Right hindlimb (tissue), 1 donor: ENCODE measurements at regions not wholly inside any gene's neighbourhood (a gene's known extent, or its start where the extent isn't known, plus 50 kb on each side); places are given as distances from the start of the nearest gene placed in this dataset.
"Not testable (repeated sequence)": the region's sequence is repeated elsewhere in the genome, so short reads cannot be mapped to it uniquely, and the experiment has no call there.

Source experiments
- DNase-seq: peaks from one replicate; pipeline ENCODE4 v3.0.0-alpha.2; 2018

DNA sequence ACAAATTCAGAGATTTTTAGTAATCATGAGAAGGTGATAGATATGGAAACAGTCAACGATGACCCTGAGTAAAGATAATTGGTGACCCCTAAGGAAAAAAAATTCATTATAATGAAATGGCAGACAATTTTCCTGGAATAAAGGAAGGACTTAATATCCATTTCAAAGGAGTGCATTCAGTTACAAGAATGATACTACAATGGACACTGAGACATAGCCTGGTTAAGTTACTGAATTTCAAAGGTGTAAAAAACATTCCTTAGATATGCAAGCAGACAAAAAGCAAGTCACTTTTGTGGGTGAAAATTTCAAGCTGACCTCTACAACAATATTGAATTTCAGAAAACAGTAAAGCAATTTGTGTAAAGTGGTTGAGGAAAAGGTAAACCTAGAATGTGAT, 1012.5 kb upstream of the SEMA6A start:
- no peak for DNase-seq

DNA sequence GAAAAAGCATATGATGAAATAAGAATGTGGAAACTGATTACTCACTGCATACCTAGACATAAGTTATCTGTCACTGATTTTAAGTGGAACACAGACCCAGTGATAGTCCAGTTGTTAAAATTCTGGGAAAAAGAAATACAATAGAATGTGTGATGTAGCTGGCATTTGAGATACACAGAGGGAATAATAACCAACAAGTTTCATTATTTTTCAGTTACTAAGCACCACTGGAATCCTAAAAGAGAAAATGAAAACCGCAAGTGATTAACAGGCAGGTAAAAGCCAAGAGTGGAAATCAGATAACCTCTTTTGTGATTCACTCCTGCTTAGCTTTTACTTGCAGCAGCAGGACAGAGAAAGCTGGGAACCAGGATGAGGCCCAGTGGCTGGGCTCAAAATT, 994.0 kb upstream of the SEMA6A start:
- no peak for DNase-seq

DNA sequence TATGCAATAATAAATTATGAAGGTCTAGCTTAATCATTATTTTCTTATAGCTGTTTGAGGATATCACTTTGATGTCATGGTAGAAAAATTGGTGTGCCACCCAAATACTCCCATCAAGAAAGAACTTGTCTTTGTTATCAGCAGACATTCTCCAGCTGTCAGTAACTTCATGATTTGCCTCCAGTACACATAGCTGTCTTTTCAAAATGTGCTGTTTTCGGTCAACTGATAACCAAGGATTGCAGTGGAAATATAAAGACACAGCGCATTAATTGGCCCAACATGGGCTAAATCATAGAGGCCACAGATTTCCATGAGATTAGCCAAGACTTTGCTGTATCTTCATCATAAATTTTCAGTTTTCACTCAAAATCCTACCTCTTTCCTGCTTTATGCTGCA, 993.5 kb upstream of the SEMA6A start:
- DNase-seq, result no peak

DNA sequence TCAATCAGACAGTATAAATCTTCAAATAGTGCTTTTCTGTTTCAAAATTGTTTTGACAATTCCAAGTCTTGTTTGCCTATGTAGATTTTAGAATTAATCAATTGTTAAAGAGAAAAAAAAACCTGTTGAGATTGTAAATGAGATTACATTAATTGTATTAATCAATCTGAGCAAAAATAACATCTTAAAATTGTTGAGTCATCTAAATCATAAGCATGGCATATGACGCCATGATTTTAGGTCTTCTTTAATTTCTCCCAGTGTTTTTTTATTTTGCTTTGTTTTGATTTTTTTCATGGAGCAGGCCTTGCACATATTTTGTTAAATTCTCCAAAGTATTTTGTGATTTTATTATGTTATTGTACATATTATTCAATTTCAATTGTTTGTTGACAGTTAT, 988.0 kb upstream of the SEMA6A start:
- no peak for DNase-seq

DNA sequence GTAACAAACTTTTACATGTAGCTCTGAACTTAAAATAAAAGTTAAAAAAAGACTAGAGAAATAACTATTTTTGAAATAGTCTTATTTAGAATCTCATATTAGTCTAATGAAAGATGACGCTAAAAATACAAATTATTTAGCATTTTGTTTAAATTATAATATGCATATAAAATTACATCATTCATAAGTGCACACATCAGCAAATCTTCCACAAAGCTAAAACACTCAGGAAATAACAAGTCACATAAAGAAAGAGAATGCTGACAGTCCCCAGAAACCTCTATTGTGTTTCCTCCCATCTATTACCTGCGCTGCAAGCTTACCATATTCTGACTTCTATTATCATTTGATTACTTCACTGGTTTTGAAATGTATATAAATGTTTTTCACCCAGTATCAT, 986.9 kb upstream of the SEMA6A start:
- no peak for DNase-seq

DNA sequence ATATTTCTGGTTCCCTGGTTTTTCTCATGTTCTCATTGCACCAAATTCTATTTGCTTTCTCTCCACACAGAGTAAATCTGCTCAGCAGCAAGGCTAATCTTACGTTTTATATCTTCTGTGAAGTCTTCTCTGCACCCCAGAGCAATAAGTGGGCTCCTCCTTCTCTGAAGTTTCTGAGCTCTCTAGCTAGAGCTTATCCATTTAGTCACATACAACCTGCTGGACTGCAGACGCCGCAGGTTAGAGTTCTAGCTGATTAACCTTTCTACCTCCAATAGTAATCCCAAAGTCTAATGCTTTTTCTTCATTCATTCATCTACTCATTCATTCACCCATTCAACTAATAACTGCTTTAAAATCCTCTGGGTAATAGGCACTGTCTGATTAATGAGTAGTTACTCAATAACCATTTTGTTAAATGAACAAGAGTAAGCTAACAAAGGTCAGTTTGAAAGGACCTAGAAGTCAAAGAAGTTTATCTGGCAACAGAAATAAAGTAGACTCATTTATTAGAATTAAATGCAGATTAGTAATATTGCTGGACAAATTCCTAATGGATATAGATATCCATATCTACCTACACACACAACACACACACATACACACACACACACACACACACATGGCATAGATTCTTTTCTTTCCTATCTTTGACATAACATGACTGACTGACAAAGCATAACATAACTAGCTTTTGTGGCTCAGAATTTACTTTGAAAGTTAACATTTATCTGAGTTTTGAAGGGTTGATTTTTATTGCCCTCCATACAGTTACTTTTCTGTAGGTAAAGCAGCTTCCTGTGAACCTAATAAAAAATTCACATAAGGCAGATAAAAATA, 984.6 kb upstream of the SEMA6A start:
- no peak for DNase-seq

DNA sequence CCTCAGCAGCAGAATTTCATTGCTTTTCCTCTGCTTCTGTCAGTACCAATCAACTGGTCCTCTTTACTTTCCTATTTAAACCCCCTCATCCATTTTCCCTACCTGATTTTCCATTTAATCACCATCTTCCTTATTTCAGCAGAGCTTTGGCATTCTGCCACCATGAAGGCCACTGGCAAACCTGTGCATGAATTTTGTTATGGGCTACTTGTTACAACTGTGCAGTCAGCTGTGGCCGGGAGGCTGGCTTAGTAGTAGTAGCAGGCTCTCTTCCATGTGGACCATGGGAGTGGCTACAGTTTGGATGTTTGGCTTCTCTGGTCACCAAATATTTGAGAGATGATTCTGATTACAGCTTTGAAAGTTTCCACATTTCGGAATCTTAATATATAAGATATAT, 976.6 kb upstream of the SEMA6A start:
- no peak for DNase-seq

DNA sequence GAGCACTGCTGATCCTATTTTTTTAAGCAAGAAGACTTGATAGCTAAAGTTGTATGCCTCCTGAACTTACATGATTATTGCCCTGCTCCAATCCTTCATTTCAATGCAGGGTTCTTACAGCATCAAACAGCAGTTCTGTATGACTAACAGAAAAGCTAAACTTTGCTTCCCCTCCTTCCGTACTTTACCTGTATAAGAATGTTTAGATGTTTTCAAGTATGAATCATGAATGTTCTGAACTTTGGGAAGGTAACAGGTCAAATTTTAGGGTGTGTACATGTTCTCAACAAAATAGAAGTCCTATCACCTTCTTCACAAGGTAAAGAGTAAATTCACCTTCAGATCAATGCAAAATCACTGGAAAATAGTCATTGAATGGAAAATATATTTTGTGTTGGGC, 972.6 kb upstream of the SEMA6A start:
- no peak for DNase-seq

DNA sequence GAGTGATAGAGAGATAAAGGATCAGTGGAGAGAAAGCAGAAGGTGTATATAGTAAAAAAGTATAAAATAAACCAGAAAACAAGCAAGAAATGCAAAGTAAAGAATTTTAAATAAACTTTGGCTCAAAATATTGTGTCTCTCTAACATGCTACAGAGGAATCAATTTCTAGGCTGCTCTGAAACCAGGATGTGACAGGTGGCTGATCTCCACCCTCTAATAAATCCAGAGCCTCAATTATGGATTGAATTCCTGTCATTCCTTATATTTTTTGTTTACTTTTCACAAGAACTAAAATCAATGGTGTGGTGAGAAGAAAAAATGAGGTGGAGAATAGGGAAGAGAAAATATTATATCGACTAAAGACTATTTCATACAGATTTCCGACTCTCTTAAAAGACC, 965.1 kb upstream of the SEMA6A start:
- DNase-seq, result no peak

DNA sequence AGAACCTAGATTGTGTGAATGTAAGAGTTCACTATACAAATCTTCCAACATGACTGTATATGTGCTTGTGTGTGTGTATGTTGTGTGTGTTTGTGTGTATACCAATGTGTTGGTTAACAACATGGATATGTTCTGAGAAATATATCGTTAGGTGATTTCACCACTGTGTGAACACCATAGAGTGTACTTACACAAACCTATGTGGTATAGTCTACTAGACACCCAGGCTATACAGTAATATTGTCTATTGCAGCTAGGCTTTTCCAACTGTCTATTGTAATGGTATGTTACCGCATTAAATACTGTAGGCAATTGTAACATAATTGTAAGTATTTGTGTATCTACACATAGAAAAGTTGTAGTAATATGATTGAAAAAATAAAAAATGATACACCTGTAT, 959.2 kb upstream of the SEMA6A start:
- no peak for DNase-seq

DNA sequence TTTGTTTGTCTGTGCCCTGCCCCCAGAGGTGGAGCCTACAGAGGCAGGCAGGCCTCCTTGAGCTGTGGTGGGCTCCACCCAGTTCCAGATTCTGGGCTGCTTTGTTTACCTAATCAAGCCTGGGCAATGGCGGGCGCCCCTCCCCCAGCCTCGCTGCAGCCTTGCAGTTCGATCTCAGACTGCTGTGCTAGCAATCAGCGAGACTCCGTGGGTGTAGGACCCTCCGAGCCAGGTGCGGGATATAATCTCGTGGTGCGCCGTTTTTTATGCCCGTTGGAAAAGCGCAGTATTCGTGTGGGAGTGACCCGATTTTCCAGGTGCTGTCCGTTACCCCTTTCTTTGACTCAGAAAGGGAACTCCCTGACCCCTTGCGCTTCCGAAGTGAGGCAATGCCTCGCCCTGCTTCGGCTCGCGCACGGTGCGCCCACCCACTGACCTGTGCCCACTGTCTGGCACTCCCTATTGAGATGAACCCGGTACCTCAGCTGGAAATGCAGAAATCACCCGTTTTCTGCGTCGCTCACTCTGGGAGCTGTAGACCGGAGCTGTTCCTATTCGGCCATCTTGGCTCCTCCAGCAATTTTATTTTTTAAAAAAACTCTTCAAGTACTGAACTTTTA, 958.5 kb upstream of the SEMA6A start:
- not testable (repeated sequence) for DNase-seq

DNA sequence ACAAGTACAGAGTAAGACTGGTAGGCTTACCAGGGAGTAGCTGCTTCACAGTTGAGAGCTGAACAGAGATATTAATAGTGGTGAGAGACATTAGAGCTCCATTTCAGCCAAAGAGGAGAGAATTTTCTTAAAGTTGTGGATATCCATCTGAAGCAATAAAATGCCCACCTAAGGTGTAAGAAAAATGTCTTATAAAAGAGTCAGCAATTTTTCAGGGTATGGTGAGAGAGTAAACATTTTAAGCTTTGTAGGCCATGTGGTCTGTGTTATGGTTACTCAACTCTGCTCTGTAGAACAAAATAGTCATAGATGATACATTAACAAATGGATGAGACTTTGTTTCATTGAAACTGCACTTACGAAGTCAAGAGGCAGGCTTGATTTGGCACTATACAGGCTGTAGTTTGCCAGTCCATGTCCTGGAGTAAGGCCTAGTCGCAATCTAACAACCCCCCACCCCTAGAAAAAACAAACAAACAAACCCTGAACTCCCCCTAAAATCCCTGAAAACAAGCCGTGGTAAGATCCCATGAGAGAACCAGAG, 945.4 kb upstream of the SEMA6A start:
- DNase-seq, result no peak

DNA sequence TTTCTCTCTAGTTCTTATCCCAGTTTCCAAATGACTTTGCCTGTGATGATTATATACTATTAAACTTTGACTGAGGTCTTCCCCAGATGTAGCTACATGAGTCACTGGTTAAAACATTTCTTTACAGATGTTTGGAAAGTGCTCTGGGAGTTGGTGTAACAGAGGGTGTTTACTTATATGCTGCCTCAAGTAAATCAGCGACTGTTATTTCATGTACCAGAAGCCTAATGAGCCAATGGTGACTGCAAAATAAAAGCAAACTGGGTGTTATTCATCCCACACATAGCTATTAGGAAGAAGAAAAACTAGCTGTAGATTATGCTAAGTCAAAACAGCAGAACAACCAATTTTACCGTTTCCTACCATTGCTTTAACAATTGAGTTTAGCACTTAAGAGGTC, 929.7 kb upstream of the SEMA6A start:
- DNase-seq, result no peak

DNA sequence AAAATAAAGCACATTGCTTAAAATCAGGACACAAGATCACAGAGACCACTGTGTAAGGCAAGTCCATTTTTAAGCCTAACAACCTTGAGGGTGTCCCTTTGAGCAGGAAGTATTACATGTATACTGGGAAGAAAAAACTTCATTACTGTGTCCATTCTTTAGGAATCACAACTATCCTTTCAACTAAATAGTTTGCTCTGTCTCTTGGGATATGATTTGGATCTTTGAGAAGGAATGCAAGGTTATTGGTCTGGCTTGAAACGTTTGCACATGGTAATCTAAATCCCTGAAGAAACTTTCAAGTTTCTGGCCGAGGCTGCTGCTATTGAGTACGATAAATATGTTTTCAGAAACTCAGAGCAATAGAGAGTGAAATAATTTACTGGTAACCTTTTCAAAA, 923.0 kb upstream of the SEMA6A start:
- DNase-seq, result peak; percentile 34

DNA sequence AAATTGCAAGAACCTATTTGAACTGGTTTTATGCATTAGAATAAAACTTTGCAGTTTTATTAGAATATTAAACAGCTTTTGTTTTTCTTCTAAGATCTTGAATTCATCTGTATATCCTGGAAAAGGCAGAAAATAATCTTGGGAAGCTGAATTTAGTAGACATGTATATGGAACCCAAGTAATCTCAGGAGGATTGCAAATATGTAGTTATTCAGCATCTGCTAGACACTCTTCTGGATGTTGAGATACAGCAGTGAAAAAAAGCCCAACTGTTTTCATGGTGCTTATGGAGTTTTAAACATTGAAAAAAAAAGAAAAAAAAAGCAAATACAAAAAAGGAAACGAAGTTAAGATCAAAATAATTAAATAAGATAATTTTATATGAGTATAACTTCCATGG, 922.2 kb upstream of the SEMA6A start:
- DNase-seq, result no peak

DNA sequence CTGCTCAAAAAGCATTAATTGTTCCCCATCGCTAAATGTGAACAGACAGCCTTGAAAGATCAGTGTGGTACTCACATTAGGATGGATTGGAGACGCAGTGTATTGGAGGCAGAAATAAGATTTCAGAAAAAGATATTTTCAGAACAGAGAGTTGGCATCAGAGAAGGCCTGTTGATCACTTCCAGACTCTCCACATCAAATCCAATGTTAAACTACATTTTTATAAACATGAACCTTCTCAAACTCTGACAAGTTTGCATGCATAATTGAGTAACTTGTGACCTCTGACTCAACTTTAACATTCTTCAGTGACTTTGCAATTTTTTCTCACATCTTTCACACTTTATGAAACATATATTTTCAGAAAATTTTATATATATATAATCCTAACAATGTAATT, 919.6 kb upstream of the SEMA6A start:
- DNase-seq, result no peak

DNA sequence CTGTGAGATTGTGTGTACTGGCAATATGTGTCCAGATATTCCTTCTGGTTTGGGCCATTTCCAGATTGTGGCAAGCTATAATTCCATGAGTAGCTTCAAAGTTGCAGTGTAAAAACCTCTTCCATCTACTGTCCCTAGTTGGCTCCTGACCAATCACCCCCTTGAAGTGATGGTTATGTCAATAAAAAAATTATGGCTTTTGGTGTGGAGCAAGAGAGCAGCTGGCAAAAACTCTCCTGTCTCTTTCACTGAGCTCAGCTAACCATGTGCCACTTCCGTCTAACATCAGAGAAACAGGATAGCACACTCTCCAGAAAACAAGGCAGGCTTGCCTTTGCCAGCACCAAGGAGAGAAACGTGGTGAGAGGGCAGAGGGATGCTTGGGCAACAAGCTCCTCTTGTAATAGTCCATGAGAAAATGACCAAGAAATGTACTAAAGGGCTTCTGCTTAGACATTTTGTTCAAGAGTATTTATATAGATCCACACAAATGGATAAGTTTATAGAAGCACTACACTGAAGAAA, 914.4 kb upstream of the SEMA6A start:
- DNase-seq, result no peak

DNA sequence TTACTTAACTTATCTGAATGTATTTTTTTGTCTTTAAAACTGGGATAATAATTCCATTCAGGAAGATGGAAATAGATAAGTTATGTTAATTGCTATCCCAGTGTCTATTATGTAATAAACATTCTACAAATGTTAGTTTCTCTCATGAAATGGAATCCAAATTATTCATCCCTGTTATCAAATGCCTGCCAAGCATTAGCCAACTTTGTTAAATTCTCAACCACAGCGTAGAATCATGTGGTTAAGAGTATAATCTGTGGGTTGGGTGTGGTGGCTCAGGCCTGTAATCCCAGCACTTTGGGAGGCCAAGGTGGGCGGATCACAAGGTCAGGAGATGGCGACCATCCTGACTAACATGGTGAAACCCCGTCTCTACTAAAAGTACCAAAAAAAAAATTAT, 912.9 kb upstream of the SEMA6A start:
- DNase-seq, result no peak

DNA sequence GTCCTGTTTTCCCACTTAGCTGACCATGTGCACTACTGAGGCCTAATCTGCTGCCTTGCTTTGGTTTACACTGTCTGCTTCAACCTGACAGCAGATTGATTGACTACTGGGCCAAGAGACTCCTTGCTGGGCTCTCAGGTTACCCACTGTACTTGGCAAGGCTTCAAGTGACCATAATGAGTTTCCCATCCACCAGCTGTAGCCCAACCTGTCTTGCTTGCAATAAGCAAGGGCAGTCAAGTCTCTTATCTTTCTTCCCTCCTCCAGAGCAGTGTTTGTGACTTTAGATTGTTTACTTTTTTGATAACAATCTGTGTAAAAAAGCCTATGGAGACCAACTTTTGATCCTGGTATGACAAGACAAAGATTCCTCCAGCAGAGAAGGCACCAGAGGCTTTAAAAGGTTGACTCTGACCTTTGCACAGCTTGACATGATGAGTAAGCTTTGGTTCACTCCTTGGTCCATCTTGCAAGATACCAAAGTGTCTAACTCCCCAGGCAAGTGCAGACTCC, 912.3 kb upstream of the SEMA6A start:
- DNase-seq, result no peak

DNA sequence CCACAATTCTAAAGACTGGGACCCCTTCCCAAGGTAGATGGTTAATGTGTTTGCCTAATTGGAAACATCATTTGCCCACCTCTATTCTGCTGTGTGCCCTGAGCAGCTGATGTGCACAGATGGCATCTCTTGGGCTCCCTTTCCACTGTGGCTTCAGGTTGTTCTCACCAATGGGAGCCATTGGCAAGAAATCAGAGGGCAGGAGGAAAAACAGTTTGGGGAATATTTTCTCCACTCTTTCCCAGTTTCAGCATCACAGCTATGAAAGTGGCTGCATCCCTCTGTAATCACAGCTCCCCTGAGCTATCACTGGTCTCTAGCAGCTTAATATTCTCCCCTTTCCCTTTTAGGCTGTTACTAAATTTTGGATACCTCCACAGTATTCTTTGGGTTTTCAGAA, 911.6 kb upstream of the SEMA6A start:
- no peak for DNase-seq

DNA sequence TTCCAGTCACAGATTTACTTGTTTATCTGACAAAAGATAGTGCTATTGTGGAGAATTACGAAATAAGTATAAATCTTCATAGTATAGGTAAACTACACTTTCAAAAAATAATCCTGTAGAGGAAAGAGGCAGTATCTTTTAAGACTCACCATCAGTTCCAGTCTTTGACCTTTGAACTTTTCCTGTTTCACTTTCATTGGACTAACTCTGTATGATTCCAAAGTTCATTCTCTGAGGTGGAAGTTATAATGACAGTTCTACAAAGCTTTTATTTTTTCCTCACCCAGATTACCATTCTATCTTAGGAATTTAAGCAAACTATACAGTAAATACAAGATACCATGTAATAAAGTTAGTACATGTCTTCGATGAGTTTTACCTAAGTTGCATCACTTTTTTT, 901.3 kb upstream of the SEMA6A start:
- no peak for DNase-seq

DNA sequence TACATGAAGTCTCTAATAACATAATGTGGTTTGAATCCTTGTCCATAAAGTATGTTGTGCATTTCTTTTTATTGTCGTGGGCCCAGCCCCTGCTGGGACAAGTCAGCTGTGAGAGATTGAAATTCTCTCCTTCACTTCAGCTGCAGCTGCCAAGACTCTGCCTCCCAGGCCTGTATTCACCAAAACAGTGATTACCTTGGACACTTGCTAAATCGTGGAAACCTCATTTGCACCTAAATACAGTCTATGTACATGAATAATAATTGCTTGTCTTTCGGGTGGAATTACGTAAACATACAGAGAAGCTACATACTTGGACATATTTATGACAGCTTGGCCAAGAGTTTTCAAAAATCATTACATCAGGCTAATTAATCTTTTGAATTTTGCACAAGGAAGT, 898.5 kb upstream of the SEMA6A start:
- DNase-seq, result no peak

DNA sequence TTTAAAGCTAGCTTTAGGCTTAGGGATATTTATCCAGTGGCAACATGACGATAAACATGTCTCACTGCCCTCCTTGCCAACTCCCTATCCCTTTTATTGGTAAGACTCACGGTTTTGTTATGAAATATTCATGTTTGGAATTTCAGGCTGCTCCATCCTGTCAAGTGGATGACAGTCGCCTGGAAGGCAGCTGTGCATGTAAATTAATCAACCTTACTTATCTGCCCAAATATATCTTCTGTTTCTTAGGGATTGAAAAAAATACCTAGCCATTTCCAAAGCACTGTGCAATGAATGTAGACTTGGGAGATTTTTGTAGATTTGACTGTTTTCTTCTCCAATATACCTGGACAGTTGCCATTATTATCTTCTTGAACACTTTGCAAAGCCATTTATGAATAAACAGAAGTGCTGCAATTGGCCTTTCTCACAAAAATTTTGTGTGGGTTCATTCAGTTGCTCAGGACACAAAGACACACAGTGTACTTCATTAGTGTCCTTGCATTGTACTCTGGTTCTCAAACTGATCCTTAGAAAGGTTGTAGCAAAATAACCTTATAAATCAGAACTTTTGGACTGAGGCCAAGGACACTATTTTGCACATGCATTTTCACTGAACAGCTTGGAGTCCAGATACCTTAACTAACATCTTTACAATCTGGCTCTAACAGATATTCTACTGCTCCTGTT, 889.4 kb upstream of the SEMA6A start:
- peak; percentile 61 for DNase-seq

DNA sequence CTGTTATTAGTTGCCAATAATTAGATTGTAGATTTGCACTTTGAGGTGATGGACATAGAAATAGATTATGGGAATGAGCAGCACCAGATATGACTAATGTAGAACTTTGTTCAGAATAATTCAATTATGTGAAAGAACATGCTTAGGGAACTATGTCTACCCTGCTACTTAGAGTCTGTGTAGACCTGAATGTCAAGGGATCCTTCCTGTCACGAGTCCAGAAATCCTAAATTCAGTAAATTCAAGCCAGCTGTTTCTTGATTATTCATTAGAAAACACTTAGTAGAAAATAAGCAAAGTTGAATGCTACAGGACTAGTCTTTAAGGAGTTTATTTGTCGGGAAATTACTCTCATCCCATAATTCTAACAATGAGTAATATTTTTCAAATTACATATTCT, 887.3 kb upstream of the SEMA6A start:
- no peak for DNase-seq
